ENCODE measurements at regions not wholly inside any gene's neighbourhood (a gene's known extent, or its start where the extent isn't known, plus 50 kb on each side); places are given as distances from the start of the nearest gene placed in this dataset.

- peak; percentile 19 for DNase-seq
Observed at GRCh38 chr4:183563874-183564273, 59.0 kb downstream of the ING2 start.

GRCh38 chr4:183571350-183571941 lies 66.6 kb downstream of the ING2 start:
- peak; percentile 38 for DNase-seq

- no peak for DNase-seq
Observed at GRCh38 chr4:183576701-183577404, 72.0 kb downstream of the ING2 start.

- no peak for DNase-seq
Observed at GRCh38 chr4:183580370-183580769, 75.5 kb downstream of the ING2 start.

- DNase-seq, result no peak
Observed at GRCh38 chr4:183580849-183581248, 76.0 kb downstream of the ING2 start.

GRCh38 chr4:183586824-183587223 lies 72.2 kb downstream of the RWDD4 start:
- no peak for DNase-seq

GRCh38 chr4:183588169-183588675 lies 70.8 kb downstream of the RWDD4 start:
- no peak for DNase-seq

GRCh38 chr4:183588691-183589090 lies 70.3 kb downstream of the RWDD4 start:
- DNase-seq, result no peak

- peak; percentile 32 for DNase-seq
Observed at GRCh38 chr4:183589461-183590099, 69.4 kb downstream of the RWDD4 start.

Measured in EL (cell line).